Kidney capillary endothelial cell (primary cell): ENCODE measurements at regions not wholly inside any gene's neighbourhood (a gene's known extent, or its start where the extent isn't known, plus 50 kb on each side); places are given as distances from the start of the nearest gene placed in this dataset.
A peak's percentile ranks its signal among the peaks of the same experiment; 100 is the strongest.
"Not testable (repeated sequence)": the region's sequence is repeated elsewhere in the genome, so short reads cannot be mapped to it uniquely, and the experiment has no call there.

Source experiments
- DNase-seq: peaks from one replicate; pipeline ENCODE4 v3.0.0-alpha.2; 2018; ENCODE audit warnings: low spot score

DNA sequence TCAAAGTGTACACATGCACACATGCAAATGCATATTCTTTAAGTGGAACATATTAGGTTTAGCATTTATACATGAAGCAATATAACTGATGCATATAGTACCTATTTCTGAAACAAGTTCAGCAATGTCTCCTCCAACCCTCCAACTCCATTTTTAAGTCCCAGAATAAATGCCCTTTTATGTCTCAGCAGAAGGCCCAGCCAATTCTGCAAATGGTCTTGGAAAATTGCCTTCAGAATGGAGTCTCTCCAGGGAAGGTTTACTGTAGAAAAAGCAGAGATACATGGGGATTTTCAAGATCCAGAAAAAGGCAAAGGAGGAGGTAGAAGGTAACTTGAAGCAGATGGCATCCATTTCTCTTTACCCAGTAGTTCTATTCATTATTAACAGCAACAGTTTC, 633.3 kb downstream of the MAFB start:
- no peak for DNase-seq

DNA sequence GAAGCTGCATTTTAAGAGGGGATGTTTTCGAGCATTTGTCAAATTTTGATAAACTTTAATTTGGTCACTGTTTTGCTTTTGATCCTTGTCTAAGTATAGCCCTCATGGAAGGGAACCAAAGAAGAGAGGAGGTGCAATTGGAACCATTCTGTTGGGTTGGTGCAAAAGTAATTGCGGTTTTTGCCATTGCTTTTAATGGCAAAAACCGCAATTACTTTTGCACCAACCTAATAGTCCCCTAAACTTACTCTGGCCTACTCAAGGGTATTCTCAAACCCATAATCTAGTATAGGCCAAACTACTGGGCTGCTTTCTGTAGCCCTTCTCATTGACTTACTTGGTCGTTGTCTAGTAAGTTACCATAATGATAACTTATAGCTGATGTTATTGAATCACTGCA, 634.7 kb downstream of the MAFB start:
- DNase-seq: no peak

DNA sequence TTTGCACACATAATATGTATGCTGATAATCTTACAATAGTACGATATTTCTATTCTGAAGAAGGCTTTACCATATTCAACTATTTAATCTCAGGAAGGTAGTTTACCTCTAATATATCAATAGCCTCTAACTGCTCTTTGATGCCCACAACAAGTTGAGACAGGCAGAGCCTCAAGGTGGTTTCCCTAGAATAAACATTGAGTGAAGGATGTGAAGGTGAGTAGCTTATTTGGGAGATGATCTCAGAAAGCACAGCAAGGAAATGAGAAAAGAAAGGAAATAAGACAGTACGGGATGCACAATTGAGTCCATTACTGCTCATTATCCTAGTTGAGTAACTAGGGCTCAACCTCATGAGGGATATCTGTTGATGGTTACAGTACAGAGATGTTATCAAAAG, 638.4 kb downstream of the MAFB start:
- no peak for DNase-seq

DNA sequence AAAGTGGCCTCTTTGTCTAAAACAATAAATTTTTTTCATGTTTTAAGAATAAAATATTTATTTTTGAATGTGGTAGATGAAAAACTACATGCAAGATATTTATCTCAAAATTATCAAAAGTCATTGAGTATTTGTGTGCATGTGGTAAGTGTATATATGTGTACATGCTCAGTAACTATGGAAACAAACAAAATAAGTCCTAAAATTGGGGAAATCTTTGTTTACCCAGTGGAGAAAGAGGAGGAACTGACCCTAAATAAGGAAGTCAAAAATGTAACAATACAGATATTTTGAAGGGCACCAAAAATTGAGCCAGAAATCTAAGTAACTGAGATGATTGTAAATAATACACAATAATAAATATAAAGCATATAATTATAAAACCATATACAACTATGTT, 639.2 kb downstream of the MAFB start:
- no peak for DNase-seq

DNA sequence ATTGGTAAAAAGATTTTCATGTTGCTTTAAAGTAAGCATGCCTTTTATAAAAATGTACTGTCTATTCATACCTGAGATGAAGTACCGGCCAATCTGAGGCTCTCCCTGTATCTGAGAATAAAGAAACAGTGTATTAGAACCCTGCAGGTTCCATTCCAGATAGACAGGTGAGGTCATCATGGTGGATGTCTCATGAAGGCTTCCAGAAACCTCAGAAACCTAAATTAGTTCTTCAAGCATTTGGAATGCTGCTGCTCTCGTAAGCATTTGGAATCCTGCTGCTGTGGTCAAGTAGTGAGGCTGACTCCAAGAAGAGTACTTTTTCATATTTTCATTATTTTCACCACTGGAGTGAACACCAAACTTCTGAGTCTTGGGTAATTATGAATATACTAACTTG, 642.3 kb downstream of the MAFB start:
- no peak for DNase-seq

DNA sequence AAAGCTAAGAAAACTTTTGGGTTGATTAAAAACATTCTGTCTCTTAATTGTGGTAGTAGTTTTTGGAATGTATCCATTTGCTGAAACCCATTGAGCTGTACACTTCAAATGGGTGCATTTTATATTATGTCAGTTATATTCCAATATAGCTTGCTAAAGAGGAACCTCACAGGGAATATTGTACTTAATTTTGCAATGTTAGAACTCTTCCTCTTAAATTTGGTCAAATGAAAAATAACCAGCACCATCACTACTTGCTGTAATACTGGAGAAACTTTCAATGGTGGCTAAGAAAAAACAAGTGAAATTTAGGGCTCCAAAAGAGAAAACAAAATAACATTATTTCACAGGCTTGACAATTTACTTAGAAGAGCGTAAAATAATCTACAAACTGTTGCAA, 651.5 kb downstream of the MAFB start:
- no peak for DNase-seq

DNA sequence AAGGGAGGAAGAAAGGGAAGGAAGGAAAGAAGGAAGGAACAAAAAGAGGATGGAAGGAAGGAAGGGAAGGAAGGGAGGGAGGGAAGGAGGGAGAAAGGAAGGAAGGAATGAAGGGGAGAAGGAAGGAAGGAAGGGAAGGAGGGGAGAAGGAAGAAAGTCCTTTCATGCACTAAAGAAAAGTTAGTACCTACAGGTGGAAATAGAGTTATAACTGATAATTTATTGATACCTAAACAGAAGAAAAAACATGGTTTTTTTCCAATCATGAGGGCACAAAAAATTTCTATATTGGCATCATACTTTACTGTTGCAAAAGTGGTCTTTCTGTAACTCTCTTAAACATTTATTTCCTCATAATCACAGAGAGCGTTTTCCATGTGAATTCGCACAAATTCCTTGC, 659.4 kb downstream of the MAFB start:
- no peak for DNase-seq

DNA sequence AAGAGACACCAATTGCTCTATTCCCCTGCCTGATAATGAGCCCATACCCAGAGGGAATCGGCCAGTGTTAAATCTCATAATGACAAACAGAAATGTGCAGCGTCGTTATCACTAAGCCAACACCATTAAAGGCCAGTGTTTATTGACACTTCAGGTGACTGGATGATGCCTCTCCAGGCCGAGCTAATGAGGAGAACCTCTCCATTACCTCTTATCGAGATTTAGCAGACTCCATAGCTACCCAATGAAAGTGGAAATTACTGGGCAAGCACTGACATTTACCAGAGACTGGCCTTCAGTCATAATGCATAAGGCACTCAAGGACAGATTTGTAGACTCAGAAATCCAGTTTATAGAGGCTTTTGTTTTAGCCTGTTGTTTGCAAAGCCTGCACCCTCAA, 669.5 kb downstream of the MAFB start:
- no peak for DNase-seq

DNA sequence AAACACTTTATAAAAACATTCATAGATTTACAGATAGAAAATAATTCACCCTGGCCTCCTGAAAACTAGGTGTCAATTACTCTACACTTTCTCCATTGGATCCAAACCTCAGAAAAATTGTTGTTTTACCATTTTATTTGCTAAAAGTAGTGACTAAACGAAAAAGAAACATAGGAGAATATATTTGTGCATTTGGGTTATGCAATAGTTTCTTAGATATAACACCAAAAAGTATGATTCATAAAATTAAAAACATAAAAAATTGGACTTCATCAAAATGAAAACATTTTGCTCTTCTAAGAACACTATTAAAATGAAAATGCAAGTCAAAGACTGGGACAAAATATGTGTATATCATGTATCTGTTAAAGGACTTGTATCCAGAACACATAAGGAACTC, 671.3 kb downstream of the MAFB start:
- DNase-seq: no peak

DNA sequence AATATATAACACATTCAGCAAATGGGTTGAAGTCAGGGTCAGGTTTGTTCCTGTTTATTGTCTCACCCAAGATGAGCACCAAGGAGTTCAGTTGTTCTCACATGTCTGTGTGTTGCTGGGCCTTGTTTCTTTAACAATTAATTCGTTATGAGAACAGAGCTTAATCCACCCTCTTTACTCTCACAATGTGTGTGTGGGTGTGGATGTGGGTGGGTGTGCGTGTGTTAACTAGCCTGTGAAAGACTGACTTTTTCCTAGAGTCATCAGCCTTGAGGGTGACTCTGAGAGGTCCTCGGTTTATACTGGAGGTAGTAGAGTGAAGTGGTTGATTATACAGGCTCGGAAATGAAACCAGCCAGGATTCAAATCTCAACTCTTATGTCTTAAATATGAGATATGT, 672.1 kb downstream of the MAFB start:
- no peak for DNase-seq

DNA sequence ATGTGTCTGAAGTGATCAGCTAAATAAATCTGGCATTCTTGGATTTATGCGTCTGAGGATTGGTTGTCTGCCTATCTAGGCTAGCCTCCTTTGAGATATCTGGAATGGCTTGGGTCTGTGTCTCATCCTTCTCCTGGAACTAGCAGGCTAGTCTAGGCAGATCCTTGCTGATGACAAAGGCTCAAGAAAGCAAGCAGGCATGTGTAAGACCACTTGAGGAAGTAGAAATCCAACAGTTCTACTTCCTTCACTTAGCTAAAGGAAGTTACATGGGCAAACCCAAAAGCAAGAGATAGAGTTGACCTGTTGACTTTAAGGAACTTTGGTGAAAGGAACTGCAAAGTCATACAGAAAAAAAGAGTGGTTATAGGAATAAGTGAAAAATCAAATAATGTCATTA, 672.6 kb downstream of the MAFB start:
- no peak for DNase-seq

DNA sequence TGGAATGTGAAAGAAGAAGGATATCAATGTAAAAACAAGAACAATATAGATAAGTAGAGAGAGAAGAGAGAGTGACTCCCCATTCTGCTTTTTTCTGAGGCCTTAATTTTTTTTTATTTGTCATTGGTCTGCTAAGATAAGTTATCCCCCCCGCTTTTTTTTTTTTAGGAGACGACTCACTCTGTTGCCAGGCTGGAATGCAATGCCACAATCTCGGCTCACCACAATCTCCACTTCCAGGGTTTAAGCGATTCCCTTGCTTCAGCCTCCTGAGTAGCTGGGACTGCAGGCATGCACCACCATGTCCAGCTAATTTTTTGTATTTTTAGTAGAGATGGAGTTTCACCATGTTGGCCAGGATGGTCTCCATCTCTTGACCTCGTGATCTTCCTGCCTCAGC, 677.0 kb downstream of the MAFB start:
- DNase-seq: not testable (repeated sequence)

DNA sequence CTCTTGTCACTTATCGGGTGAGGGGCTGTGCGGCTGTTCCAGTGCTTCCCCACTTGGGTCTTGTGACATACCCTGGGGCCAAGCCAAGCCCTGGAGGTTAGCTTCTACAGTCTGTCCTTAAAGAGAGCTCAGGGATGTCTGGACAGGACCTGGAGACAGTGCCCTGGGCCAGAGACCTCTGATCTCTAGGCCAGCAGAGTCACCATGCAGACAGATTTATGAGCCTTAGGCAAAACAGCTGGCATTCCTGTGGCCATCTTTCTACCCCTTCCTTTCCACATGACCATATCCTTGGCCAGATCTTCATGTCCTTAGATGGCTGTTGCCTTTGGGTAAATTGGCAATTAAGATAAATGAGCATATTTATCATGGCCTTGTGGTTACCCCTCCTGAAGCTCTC, 678.6 kb downstream of the MAFB start:
- no peak for DNase-seq

DNA sequence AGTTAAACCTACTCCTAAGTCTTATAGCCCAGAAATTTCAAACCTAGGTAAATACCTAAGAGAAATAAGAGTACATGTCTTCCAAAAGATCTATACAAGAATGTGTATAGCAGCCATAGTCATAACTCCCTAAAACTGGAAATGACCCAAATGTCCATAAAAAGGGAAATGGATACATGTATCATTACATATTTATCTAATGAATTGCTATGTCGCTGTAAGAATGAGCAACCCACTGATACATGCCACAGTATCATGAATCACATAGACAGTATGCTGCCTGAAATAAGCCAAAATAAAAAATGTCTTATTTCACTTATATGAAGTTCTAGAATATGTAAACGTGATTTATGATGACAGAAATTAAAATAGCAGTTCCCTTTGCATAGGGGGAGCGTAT, 679.5 kb downstream of the MAFB start:
- no peak for DNase-seq

DNA sequence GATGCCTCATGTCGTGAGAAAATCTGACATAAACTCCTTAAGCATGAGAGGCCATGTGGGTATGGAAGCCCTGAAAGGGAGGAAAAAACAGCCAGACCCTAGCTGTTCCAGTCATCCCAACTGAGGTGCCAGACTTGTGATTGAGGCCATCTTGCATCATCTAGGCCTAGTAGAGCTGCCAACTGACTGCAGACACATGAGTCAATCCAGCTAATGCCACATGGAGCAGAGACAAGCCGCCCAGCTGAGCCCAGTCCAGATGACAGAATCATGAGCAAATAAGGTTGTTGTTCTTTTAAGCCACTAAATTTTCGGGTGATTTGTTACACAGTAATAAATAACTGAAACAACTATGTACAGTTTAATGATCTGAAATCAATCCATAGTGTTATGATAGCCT, 680.9 kb downstream of the MAFB start:
- no peak for DNase-seq

DNA sequence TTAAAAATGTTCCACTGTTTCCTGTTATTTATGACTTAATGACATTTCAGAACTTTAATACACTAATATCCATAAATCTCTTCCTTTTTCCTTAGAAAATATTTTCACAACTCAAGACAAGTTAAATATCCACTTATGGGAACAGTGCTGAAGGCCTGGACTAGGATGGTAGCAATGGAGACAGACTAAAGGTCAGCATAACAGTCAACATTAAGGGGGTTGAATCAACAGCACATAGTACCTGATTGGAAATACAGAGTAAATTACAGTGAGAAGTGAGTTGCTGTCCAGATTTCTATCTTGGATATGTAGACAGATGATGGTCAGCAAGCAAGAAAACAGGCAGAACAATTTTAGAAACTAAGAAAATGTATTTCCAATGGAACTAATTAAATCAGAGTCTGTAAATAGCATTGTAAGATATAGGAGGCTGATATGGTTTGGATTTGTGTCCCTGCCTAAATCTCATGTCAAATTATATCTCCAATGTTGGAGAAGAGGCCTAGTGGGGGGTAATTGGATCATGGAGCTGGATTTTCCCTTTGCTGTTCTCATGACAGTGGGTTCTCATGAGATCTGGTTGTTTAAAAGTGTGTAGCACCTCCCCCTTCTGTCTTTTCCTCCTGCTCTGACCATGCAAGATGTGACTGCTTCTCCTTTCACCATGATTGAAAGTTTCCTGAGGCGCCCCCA, 682.7 kb downstream of the MAFB start:
- no peak for DNase-seq

DNA sequence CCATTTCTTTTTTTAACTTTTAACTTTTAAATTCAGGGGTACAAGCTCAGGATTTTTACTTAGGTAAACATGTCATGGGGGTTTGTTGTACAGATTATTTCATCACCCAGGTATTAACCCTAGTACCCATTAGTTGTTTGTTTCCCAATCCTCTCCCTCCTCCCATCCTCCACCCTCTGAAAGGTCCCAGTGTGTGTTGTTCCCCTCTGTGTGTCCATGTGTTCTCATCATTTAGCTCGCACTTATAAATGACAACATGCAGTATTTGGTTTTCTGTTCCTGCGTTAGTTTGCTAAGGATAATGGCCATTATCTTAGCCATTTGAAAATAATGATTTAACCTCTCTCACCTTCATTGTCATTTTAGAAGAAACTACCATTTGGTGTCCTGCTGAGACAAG, 684.9 kb downstream of the MAFB start:
- DNase-seq: not testable (repeated sequence)

DNA sequence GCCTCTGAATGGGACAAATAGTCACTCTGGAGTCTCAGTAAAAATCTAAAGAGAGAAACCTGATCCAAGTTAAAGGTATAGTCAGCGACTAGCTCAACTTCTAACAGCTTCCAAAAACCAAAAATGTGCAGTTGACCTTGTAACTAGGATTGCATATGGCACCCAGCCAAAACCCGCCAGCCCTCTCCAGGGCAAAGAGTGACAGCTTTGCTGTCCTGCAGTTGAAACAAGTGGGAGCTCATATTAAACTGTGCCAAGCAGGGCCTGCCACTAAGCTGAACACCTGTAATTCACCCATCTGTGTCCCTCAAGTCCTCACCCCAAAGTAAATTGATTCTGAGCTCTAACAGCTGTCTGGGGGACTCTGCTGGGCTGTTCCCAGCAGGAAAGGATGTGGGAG, 695.3 kb downstream of the MAFB start:
- no peak for DNase-seq

DNA sequence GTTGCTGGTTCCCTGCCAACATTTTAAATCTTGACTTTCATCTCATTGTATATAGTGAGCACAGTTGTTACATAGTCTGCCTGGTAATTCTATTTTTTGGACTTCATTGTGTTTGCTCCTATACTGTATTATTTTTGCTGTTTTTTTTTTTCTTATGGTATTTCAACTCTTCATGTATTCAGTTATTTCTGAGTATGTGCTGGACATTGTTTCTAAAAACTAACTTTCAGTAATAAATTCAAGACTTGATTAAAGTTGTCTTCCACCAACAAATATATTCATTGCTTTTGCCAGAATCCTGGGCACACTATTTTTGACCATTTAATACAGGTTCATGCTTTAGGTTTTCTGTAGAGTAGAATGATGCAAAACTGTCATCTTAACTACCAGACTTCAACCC, 698.3 kb downstream of the MAFB start:
- no peak for DNase-seq

DNA sequence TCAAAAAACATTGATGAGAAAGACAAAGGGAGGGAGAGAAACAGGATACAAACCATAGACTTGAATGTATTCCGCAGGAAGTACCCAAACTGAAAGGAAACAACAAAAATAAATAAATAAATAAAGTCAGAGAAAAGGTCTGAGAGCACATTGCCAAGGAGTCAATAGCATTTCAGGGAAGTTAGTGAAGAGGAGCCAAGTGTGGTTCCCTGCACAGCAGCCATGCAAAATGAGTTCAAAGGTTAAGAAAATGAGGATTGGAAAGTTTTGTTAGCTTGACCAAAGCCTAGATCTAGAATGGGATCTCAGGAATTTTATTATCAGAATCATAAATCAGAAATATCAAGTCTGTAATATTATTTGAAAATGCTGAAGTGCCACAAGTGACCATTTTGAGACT, 700.0 kb downstream of the MAFB start:
- no peak for DNase-seq

DNA sequence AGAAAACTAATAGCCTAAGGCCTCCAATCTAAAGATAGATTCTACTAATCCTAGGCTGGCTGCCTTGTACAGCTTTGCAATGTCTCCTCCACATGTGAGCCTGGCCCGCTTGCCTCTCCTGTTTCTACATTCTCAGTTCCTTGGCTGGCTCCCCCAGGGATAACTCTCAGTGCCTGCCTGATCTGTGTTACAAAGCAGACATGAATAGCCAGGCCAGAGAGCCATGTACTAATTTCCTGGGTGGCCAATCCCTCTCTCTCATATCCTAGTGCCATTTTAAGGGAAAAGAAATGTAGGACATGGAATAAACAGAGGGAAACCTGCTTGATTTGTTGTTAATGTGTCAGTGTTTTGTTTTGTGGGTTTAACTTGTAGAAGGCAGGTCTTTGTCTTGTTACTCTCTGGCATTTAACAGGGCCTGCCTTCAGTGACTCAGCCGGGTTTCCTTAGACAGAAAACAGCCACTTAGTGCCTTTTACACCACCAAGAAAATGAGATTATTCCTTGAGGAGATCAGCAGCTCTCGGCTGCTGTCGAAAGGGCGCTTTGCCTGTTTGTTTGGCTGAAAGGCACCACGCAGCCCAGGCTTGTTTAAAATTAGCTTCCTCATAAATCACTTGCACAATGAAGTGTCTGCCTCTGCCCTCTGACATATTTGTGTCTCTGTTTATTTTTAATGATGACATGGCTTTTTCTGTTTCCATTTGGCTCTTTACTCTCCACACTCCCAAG, 702.7 kb downstream of the MAFB start:
- DNase-seq: peak; percentile 44

DNA sequence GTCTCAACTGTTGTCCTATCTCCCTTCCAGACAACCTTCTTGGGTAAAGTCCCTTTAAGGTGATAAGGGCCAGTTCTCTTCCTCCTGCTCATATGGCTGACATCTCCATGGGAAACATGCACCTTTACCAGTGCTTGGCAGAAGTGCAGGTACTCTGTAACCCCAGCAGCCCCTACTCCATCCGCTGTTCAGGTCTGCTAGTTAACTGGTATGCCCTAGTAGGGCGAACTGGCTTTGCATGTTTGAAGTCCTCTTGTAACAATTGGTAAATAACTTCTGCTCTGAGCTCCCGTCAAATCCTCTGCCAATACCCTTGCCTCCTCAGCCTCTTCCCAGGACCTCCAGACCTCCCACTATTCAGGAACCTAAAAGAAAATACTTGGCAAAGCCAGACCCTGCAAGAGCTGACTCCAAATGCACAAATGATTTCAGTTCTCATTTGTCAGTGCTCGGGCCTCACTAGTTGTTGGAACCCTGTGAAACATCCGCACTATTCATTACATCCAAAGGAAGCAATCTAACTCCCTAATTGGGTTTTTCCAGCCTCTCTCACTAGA, 703.7 kb downstream of the MAFB start:
- no peak for DNase-seq

DNA sequence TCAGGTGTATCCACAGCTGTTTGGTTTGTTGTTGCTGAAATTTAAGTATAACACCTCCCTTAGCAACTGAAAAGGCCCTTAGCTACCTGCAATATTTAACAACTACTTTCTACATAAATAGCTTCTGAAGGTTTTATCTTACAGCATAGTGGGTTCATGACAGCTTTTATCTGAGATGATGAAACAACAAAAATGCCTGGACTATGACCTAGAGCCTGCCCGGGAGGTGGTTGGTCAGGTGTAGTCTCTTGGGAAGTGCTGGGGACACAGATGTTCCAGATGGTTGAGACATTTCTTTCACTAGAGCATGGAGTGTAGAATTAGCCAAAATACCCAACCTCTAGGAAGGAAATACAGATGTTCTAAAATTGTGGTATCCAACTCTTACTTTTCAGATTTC, 705.4 kb downstream of the MAFB start:
- no peak for DNase-seq

DNA sequence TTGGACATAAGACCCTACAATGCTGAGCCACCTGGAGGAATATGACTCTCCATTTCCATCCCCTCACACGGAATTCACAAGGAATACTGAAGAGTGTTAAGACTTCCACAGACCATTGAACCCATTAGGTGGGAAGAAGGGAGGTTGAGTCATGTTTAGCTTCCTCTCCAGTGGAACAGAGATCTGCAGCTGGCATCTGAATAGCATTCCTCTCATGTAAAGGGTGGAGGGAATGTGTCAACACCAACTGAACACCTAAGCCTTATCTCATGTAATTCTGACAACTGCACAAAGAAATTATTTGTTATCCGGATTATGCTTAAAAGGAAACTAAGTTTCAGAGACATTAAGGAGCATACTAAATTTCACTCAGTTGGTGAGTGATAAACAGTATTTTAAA, 705.9 kb downstream of the MAFB start:
- DNase-seq: no peak
